GM12801 (cell line): ENCODE measurements at regions not wholly inside any gene's neighbourhood (a gene's known extent, or its start where the extent isn't known, plus 50 kb on each side); places are given as distances from the start of the nearest gene placed in this dataset.

Experiments
- CTCF ChIP-seq: IDR thresholded peaks from one replicate; pipeline ENCODE4 v1.5.1; 2011; ENCODE audit warnings: control low read depth; ENCODE audit not compliant: insufficient read length; ENCODE audit errors: extremely low read depth

DNA sequence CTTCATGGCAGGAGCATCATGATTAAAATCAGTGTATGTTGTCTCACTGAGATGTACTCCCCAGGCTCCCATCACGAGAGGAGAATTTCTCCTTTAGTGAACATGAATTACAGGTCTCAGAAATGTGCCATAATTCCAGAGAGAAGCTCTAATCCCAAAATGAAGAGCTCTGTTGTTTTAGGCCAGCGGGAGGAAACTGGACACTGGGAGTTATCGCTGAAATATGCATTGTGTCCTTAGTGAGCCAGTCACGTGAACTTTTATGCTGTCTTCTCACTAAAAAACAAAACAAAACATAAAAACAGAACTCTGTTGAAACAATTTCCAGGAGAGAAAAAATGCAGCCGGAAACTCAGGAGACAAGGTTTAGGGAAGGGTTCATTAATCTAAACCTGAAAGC, 315.7 kb upstream of the NT5E start:
- no peak for TF ChIP-seq CTCF

GRCh38 chr6:85132091-85132490, 317.8 kb upstream of the NT5E start:
- TF ChIP-seq CTCF: no peak

DNA sequence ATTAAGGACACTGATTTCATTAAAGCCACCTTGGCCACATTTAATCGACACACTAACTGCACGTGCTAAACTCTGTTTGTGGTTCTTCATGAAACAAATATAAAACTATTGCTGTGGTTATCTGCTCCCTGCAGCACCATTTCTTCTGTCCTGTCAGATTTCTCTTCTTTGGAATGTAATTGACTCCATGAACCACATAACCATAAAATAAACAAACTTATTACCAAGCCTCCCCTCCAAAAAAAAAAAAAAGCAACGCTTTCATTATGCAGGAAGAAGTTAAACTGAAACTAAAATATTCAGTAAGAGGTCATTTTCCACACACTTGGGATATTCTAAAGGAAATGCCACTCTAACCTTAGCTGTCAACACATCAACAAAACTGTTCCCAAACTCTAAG, 319.1 kb upstream of the NT5E start:
- TF ChIP-seq CTCF: no peak

- TF ChIP-seq CTCF: no peak
These were observed 320.0 kb upstream of the NT5E start for GRCh38 chr6:85129881-85130280.

DNA sequence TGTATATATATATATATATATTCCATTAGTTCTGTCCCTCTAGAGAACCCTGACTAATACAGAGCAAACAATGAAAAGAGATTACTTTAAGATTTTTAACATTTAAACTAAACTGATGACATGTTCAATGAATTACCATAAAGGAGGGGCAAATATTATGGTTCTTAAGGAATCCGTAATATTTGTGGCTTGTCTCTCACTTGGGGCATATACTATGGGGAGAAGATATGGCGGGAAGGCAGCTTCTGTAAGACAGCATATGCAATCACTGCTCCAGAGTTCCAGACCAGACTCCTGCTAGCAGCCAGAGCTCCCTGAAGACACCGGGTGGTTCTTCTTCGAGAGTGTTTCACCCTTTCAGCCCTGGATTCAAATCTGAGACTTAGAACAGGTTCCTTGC, 321.1 kb upstream of the NT5E start:
- TF ChIP-seq CTCF: no peak

- no peak for TF ChIP-seq CTCF
These were observed 322.1 kb upstream of the NT5E start for GRCh38 chr6:85127696-85128243.

- TF ChIP-seq CTCF: no peak
These were observed 322.8 kb upstream of the NT5E start for GRCh38 chr6:85127168-85127498.
